ENCODE measurements at regions not wholly inside any gene's neighbourhood (a gene's known extent, or its start where the extent isn't known, plus 50 kb on each side); places are given as distances from the start of the nearest gene placed in this dataset.

DNA sequence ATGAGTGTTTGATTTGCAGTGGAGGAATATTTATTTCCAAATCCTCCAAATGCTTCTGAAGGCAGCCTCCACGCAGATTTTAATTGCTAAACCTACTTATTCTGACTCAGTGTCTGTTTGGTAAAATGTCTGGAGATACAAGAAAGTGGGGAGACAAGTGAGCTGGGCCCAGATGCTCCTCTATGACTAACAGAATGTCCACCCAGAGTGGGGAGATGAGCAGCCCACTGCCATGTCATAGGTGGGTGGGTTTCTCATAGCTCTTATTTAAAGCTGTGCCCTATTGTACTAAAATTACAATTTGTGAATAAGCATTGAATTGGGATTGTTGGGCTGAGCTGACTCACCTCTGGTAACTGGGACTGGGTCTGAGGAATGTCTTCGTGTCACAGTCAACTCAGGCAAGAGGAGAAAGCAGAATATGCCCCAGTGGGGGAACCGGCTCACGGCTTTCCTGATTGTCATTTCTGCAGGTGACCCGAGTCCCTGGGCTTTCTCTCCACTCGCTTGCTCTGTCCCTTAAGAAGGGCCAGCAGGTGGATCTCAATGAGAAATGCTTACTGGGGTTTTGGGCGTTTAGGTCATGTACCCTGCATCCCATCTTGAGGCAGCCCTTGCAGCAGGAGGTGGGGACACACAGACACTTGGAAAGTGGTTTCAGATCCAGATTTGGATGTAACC, 116.3 kb upstream of the SPRED2 start:
- Histone ChIP-seq H3K27me3 (ENCODE audit: control insufficient read depth in 2 of 2, insufficient read depth in 2 of 2, low read length in 2 of 2) (no peaks in the 10 kb centered on the region), H3K4me1 (ENCODE audit: control insufficient read depth in 1 of 2, insufficient read depth in 2 of 2, low read length in 2 of 2) (no peaks in the 10 kb centered on the region), H3K79me2 (ENCODE audit: insufficient read depth, low read length) (no peaks in the 10 kb centered on the region), H3K9me3 (replicated peaks in 1 of 2; ENCODE audit: control insufficient read depth in 1 of 2, insufficient read depth in 1 of 2, low read length in 2 of 2) (no peaks in the 10 kb centered on the region), H4K20me1 (ENCODE audit: insufficient read depth, low read length) (no peaks in the 10 kb centered on the region), H3K4me3 (replicated peaks in 1 of 3; ENCODE audit: low read depth in 2 of 3, low read length in 3 of 3) (no peak overlapping the region), H3K36me3 (replicated peaks in 1 of 2; ENCODE audit: control insufficient read depth in 1 of 2, insufficient read depth in 2 of 2, low read length in 2 of 2) (no peaks in the 10 kb centered on the region), H2AFZ (ENCODE audit: insufficient read depth, low read depth, low read length, poor library complexity, severe bottlenecking) (no peak overlapping the region), H3K4me2 (replicated peaks; ENCODE audit: extremely low read depth, low read length, poor library complexity, severe bottlenecking) (no peak overlapping the region), H3K9ac (ENCODE audit: insufficient read depth, low read length, poor library complexity, severe bottlenecking) (no peak overlapping the region), H3K27ac (ENCODE audit: low read depth in 1 of 2, low read length in 2 of 2) (no peak overlapping the region)
- DNase-seq: no peak
- TF ChIP-seq, protein P1, sequence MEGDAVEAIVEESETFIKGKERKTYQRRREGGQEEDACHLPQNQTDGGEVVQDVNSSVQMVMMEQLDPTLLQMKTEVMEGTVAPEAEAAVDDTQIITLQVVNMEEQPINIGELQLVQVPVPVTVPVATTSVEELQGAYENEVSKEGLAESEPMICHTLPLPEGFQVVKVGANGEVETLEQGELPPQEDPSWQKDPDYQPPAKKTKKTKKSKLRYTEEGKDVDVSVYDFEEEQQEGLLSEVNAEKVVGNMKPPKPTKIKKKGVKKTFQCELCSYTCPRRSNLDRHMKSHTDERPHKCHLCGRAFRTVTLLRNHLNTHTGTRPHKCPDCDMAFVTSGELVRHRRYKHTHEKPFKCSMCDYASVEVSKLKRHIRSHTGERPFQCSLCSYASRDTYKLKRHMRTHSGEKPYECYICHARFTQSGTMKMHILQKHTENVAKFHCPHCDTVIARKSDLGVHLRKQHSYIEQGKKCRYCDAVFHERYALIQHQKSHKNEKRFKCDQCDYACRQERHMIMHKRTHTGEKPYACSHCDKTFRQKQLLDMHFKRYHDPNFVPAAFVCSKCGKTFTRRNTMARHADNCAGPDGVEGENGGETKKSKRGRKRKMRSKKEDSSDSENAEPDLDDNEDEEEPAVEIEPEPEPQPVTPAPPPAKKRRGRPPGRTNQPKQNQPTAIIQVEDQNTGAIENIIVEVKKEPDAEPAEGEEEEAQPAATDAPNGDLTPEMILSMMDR (IDR thresholded peaks at IDR 0.05): no peak
- 95% methylated on average over 6 of the region's 7 CpGs for WGBS (ENCODE audit: insufficient coverage)
- Mint-ChIP-seq H3K27ac (no peak overlapping the region), H3K36me3 (no peaks in the 10 kb centered on the region), H3K9me3 (no peaks in the 10 kb centered on the region), H3K4me1 (peaks cover 10% of the 10 kb centered on the region), H3K4me3 (no peak overlapping the region), H3K27me3 (ENCODE audit: low read depth in 3 of 3) (peaks cover under 1 to 6% (median 2%) of the 10 kb centered on the region in 3 donors)
- intact Hi-C loops (cut with micrococcal nuclease): no loop called here

- H2AFZ ChIP-seq (ENCODE audit: insufficient read depth, low read depth, low read length, poor library complexity, severe bottlenecking): no peak overlapping the region
- H4K20me1 ChIP-seq (ENCODE audit: insufficient read depth, low read length): no peaks in the 10 kb centered on the region
- H3K9me3 ChIP-seq (replicated peaks in 1 of 2; ENCODE audit: control insufficient read depth in 1 of 2, insufficient read depth in 1 of 2, low read length in 2 of 2): no peaks in the 10 kb centered on the region
- H3K9ac ChIP-seq (ENCODE audit: insufficient read depth, low read length, poor library complexity, severe bottlenecking): no peak overlapping the region
- H3K27ac Mint-ChIP-seq: no peak overlapping the region
- H3K4me1 Mint-ChIP-seq: peaks cover 14% of the 10 kb centered on the region
- no peaks in the 10 kb centered on the region for H3K79me2 ChIP-seq (ENCODE audit: insufficient read depth, low read length)
- no peaks in the 10 kb centered on the region for H3K36me3 Mint-ChIP-seq
- H3K27me3 Mint-ChIP-seq (ENCODE audit: low read depth in 3 of 3): peaks cover 1 to 4% (median 2%) of the 10 kb centered on the region in 3 donors
- H3K27me3 ChIP-seq (ENCODE audit: control insufficient read depth in 2 of 2, insufficient read depth in 2 of 2, low read length in 2 of 2): no peaks in the 10 kb centered on the region
- H3K4me3 ChIP-seq (replicated peaks in 1 of 3; ENCODE audit: low read depth in 2 of 3, low read length in 3 of 3): no peak overlapping the region
- no peaks in the 10 kb centered on the region for H3K4me1 ChIP-seq (ENCODE audit: control insufficient read depth in 1 of 2, insufficient read depth in 2 of 2, low read length in 2 of 2)
- H3K36me3 ChIP-seq (replicated peaks in 1 of 2; ENCODE audit: control insufficient read depth in 1 of 2, insufficient read depth in 2 of 2, low read length in 2 of 2): no peaks in the 10 kb centered on the region
- no peak overlapping the region for H3K4me2 ChIP-seq (replicated peaks; ENCODE audit: extremely low read depth, low read length, poor library complexity, severe bottlenecking)
- TF ChIP-seq, protein P1 (IDR thresholded peaks at IDR 0.05): no peak
- H3K9me3 Mint-ChIP-seq: no peaks in the 10 kb centered on the region
- no peak for DNase-seq
- intact Hi-C loops (cut with micrococcal nuclease): no loop called here
- WGBS (ENCODE audit: insufficient coverage): no CpG with 5 or more reads among the region's 4 CpGs
- no peak overlapping the region for H3K4me3 Mint-ChIP-seq
- no peak overlapping the region for H3K27ac ChIP-seq (ENCODE audit: low read depth in 1 of 2, low read length in 2 of 2)
Measured at GRCh38 chr2:65548064-65548463, 115.7 kb upstream of the SPRED2 start.

Measured in CD14-positive monocyte (primary cell).